Kidney glomerular epithelial cell (primary cell): ENCODE measurements at regions not wholly inside any gene's neighbourhood (a gene's known extent, or its start where the extent isn't known, plus 50 kb on each side); places are given as distances from the start of the nearest gene placed in this dataset.

Experiments
- DNase-seq: peaks from one replicate; lab custom pipeline; 2025; lab: John Stamatoyannopoulos, UW

- no peak for DNase-seq
Observed at GRCh38 chr16:80489173-80489572, 51.6 kb upstream of the DYNLRB2 start.

- DNase-seq = no peak
Observed at GRCh38 chr16:80488167-80488566, 52.6 kb upstream of the DYNLRB2 start.

- DNase-seq = no peak
Observed at GRCh38 chr16:80480664-80481063, 60.1 kb upstream of the DYNLRB2 start.

GRCh38 chr16:80477838-80478237, 63.0 kb upstream of the DYNLRB2 start:
- DNase-seq = no peak

- DNase-seq = no peak
Observed at GRCh38 chr16:80468029-80468428, 72.8 kb upstream of the DYNLRB2 start.

GRCh38 chr16:80466024-80466987, 74.5 kb upstream of the DYNLRB2 start:
- DNase-seq = peak; percentile 55

GRCh38 chr16:80463751-80464495, 76.9 kb upstream of the DYNLRB2 start:
- DNase-seq = peak; percentile 72

- DNase-seq = peak; percentile 37
Observed at GRCh38 chr16:80463326-80463725, 77.5 kb upstream of the DYNLRB2 start.

- no peak for DNase-seq
Observed at GRCh38 chr16:80462917-80463316, 77.9 kb upstream of the DYNLRB2 start.

- DNase-seq = no peak
Observed at GRCh38 chr16:80460988-80461387, 79.8 kb upstream of the DYNLRB2 start.

GRCh38 chr16:80459966-80460365, 80.8 kb upstream of the DYNLRB2 start:
- DNase-seq = no peak

GRCh38 chr16:80459331-80459777, 81.4 kb upstream of the DYNLRB2 start:
- peak; percentile 27 for DNase-seq

- no peak for DNase-seq
Observed at GRCh38 chr16:80457871-80458270, 82.9 kb upstream of the DYNLRB2 start.

GRCh38 chr16:80454802-80455201, 86.0 kb upstream of the DYNLRB2 start:
- no peak for DNase-seq

GRCh38 chr16:80449392-80449791, 91.4 kb upstream of the DYNLRB2 start:
- DNase-seq = no peak

GRCh38 chr16:80447241-80447640, 93.6 kb upstream of the DYNLRB2 start:
- no peak for DNase-seq

GRCh38 chr16:80442779-80443178, 98.0 kb upstream of the DYNLRB2 start:
- DNase-seq = no peak

GRCh38 chr16:80441935-80442334, 98.9 kb upstream of the DYNLRB2 start:
- no peak for DNase-seq

- DNase-seq = no peak
Observed at GRCh38 chr16:80440667-80441066, 100.1 kb upstream of the DYNLRB2 start.

- DNase-seq = no peak
Observed at GRCh38 chr16:80437707-80438106, 103.1 kb upstream of the DYNLRB2 start.

GRCh38 chr16:80436510-80436909, 104.3 kb upstream of the DYNLRB2 start:
- DNase-seq = no peak

- DNase-seq = no peak
Observed at GRCh38 chr16:80433623-80434022, 107.2 kb upstream of the DYNLRB2 start.

GRCh38 chr16:80427795-80428194, 113.0 kb upstream of the DYNLRB2 start:
- no peak for DNase-seq
